SK-N-SH (cell line): ENCODE measurements at regions not wholly inside any gene's neighbourhood (a gene's known extent, or its start where the extent isn't known, plus 50 kb on each side); places are given as distances from the start of the nearest gene placed in this dataset.

Experiments
- FOSL2 ChIP-seq: IDR thresholded peaks from 2 replicates; pipeline ENCODE4 v1.4.0; 2012; ENCODE audit warnings: low read depth, mild to moderate bottlenecking, moderate library complexity, borderline replicate concordance
- FOXJ3 ChIP-seq: sonication (generic); formaldehyde crosslinking; IDR thresholded peaks from 2 replicates; pipeline ENCODE4 v1.5.1; 2020; ENCODE audit warnings: mild to moderate bottlenecking, missing genetic modification reagents
- GABPA ChIP-seq: IDR thresholded peaks from 2 replicates; pipeline ENCODE4 v1.4.0; 2012; ENCODE audit warnings: low read depth, mild to moderate bottlenecking
- POLR2AphosphoS5 ChIP-seq: IDR thresholded peaks from 2 replicates; pipeline ENCODE4 v1.6.1; 2012; ENCODE audit warnings: low read depth, low read length
- USF1 ChIP-seq: IDR thresholded peaks from 2 replicates; pipeline ENCODE4 v1.4.0; 2012; ENCODE audit warnings: low read depth, borderline replicate concordance
- TF ChIP-seq, protein P1 (sequence below): fragments of 200-600 bp; sonication (generic); IDR thresholded peaks from 2 replicates; pipeline ENCODE4 v1.6.1; 2017; ENCODE audit warnings: antibody characterized with exemption, mild to moderate bottlenecking, moderate library complexity
- TF ChIP-seq, protein P2 (sequence below): IDR thresholded peaks from 2 replicates; pipeline ENCODE4 v1.6.1; 2012; ENCODE audit warnings: mild to moderate bottlenecking, low read depth, low read length, moderate library complexity

DNA sequence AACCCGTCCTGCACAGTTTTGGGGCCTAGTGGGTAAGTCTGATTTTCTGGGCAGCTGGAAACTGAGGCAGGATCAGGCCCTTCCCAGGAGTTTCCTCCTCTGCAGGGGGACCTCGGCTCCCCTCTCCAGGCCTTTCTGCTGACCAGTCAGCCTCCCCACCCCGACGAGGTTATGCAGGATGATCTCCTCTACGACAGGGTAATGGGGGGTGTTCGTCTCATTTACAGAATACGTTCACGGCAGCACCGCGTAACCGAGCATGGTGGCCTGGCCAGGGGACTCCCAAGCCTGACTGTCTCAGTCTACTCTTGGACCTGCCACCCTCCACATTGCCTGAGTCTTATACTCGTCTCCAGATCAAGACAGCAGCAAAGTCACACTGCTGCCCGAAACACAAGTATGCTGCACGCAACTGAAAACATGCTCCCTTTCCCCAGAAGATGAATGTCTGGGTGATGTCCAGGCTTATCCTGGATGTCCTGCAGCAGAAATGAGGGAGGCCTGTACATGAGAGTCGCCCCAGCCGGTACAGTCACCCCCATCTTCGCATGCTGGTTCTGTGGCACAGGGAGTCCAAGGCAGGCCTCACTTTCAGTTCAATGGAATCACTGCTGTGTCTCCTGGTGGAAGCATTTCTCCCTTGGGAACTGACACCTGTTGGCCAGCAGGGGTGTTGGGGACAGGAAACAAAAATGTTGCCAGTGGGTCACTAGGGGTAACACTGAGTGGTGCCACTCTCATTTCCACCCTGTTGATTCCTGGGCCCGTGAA, 120.8 kb downstream of the SOX1 start:
- no peak for TF ChIP-seq USF1
- TF ChIP-seq GABPA = no peak
- TF ChIP-seq FOSL2 = no peak
- TF ChIP-seq, protein P1, sequence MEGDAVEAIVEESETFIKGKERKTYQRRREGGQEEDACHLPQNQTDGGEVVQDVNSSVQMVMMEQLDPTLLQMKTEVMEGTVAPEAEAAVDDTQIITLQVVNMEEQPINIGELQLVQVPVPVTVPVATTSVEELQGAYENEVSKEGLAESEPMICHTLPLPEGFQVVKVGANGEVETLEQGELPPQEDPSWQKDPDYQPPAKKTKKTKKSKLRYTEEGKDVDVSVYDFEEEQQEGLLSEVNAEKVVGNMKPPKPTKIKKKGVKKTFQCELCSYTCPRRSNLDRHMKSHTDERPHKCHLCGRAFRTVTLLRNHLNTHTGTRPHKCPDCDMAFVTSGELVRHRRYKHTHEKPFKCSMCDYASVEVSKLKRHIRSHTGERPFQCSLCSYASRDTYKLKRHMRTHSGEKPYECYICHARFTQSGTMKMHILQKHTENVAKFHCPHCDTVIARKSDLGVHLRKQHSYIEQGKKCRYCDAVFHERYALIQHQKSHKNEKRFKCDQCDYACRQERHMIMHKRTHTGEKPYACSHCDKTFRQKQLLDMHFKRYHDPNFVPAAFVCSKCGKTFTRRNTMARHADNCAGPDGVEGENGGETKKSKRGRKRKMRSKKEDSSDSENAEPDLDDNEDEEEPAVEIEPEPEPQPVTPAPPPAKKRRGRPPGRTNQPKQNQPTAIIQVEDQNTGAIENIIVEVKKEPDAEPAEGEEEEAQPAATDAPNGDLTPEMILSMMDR = no peak
- TF ChIP-seq, protein P2, sequence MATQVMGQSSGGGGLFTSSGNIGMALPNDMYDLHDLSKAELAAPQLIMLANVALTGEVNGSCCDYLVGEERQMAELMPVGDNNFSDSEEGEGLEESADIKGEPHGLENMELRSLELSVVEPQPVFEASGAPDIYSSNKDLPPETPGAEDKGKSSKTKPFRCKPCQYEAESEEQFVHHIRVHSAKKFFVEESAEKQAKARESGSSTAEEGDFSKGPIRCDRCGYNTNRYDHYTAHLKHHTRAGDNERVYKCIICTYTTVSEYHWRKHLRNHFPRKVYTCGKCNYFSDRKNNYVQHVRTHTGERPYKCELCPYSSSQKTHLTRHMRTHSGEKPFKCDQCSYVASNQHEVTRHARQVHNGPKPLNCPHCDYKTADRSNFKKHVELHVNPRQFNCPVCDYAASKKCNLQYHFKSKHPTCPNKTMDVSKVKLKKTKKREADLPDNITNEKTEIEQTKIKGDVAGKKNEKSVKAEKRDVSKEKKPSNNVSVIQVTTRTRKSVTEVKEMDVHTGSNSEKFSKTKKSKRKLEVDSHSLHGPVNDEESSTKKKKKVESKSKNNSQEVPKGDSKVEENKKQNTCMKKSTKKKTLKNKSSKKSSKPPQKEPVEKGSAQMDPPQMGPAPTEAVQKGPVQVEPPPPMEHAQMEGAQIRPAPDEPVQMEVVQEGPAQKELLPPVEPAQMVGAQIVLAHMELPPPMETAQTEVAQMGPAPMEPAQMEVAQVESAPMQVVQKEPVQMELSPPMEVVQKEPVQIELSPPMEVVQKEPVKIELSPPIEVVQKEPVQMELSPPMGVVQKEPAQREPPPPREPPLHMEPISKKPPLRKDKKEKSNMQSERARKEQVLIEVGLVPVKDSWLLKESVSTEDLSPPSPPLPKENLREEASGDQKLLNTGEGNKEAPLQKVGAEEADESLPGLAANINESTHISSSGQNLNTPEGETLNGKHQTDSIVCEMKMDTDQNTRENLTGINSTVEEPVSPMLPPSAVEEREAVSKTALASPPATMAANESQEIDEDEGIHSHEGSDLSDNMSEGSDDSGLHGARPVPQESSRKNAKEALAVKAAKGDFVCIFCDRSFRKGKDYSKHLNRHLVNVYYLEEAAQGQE = no peak
- TF ChIP-seq FOXJ3 (CRISPR knock-in tag) = no peak
- TF ChIP-seq POLR2AphosphoS5 = no peak
